ENCODE measurements at regions not wholly inside any gene's neighbourhood (a gene's known extent, or its start where the extent isn't known, plus 50 kb on each side); places are given as distances from the start of the nearest gene placed in this dataset.

- intact Hi-C loops (cut with micrococcal nuclease), result no loop called here
- POLR2A ChIA-PET, result no interaction called here
Observed at GRCh38 chr14:44036248-44036647, 470.8 kb downstream of the FSCB start.

More at GRCh38 chr14:44036248-44036647, 470.8 kb downstream of the FSCB start:
- dilution Hi-C loops (cut with MboI; ENCODE audit: extremely low pct_ligation_motif_present, low sequenced_read_pairs), result no loop called here
- no peaks in the 10 kb centered on the region for H3K9me1 ChIP-seq (replicated peaks; ENCODE audit: control insufficient read depth, extremely low read depth, insufficient read depth, low read length)
- FAIRE-seq (no peak), DNase-seq (ENCODE audit: low read depth, low spot score) (no peak)
- H3K4me3 ChIP-seq (replicated peaks in 1 of 3; ENCODE audit: insufficient read depth in 1 of 3, low read depth in 1 of 3, low read length in 3 of 3), result no peak overlapping the region
- CTCF ChIA-PET, result no interaction called here
- H3K4me1 ChIP-seq (ENCODE audit: control insufficient read depth, extremely low read depth, insufficient read depth, low read length), result no peaks in the 10 kb centered on the region
- H2AFZ ChIP-seq (ENCODE audit: low read depth, low read length), result no peak overlapping the region
- H3K27ac ChIP-seq (ENCODE audit: insufficient read depth, low read depth, low read length), result no peak overlapping the region
- H3K79me2 ChIP-seq (ENCODE audit: control insufficient read depth, insufficient read depth, low read length), result no peaks in the 10 kb centered on the region
- H3K27me3 ChIP-seq (ENCODE audit: control insufficient read depth in 2 of 2, insufficient read depth in 2 of 2, low read length in 2 of 2), result no peaks in the 10 kb centered on the region
- no peak overlapping the region for H3K9ac ChIP-seq (replicated peaks; ENCODE audit: extremely low read depth, insufficient read depth, low read length)
- no TSS peak for BruUV-seq (replicated peaks)
- H4K20me1 ChIP-seq (replicated peaks; ENCODE audit: control insufficient read depth, extremely low read depth, insufficient read depth, low read length), result no peaks in the 10 kb centered on the region
- H3K4me2 ChIP-seq (ENCODE audit: insufficient read depth, low read length), result no peak overlapping the region
- H3K9me3 ChIP-seq (replicated peaks; ENCODE audit: control insufficient read depth, insufficient read depth, low read length), result peaks cover 2% of the 10 kb centered on the region
- TF ChIP-seq POLR2A (IDR thresholded peaks at IDR 0.05; ENCODE audit: low read depth, low read length) (no peak), MYC (IDR thresholded peaks at IDR 0.05; ENCODE audit: low read depth, low read length) (no peak), EZH2 (IDR thresholded peaks at IDR 0.05; ENCODE audit: borderline replicate concordance, low read depth, low read length, severe bottlenecking) (no peak), MAX (IDR thresholded peaks at IDR 0.05; ENCODE audit: insufficient read depth, insufficient read length) (no peak), CTCF (IDR thresholded peaks at IDR 0.05; ENCODE audit: extremely low read depth in 1 of 2, insufficient read depth in 1 of 2, low read depth in 1 of 2, low read length in 2 of 2) (no peak), GATA2 (IDR thresholded peaks at IDR 0.05; ENCODE audit: insufficient read depth, insufficient read length, low read depth, low read length) (no peak), JUN (IDR thresholded peaks at IDR 0.05; ENCODE audit: borderline replicate concordance, insufficient read depth, insufficient read length, low read depth) (no peak), FOS (IDR thresholded peaks at IDR 0.05; ENCODE audit: borderline replicate concordance, insufficient read depth, low read length) (no peak), POLR2AphosphoS5 (IDR thresholded peaks at IDR 0.05; ENCODE audit: insufficient read depth, low read depth, low read length) (no peak)
- H3K36me3 ChIP-seq (ENCODE audit: control insufficient read depth in 2 of 2, extremely low read depth in 1 of 2, insufficient read depth in 2 of 2, low read length in 2 of 2), result no peaks in the 10 kb centered on the region

Measured in endothelial cell of umbilical vein (primary cell).